CD4-positive, alpha-beta T cell (primary cell): ENCODE measurements at regions not wholly inside any gene's neighbourhood (a gene's known extent, or its start where the extent isn't known, plus 50 kb on each side); places are given as distances from the start of the nearest gene placed in this dataset.

Source experiments
- ATAC-seq: fragments of 200-7000 bp; cut with Tn5 transposase; one replicate; pipeline ENCODE4 v1.10.0; 2022; ENCODE audit warnings: mild to moderate bottlenecking; ENCODE audit not compliant: poor library complexity
- CTCF ChIA-PET: fragments of 350-600 bp; sonication (Branson Sonifier 250); formaldehyde crosslinking; loops from one replicate; lab custom pipeline; 2021; ENCODE audit warnings: antibody characterized with exemption, inconsistent platforms; lab: Charles Lee
- POLR2A ChIA-PET: fragments of 350-600 bp; sonication (Branson Sonifier 250); formaldehyde crosslinking; loops from one replicate; lab custom pipeline; 2021; ENCODE audit warnings: antibody characterized with exemption, inconsistent platforms; lab: Charles Lee
- DNase-seq, 14 experiments: peaks; one replicate each; pipeline ENCODE4 v3.0.0-alpha.2; 2013 to 2020; ENCODE audit warnings: mixed read lengths in 2 of 14
- H3K27ac ChIP-seq, 2 donors: one replicate each; pipeline versions ENCODE4 v1.5.1 to v1.7.0; 2013; ENCODE audit warnings: low read length in 2 of 2, low read depth in 1 of 2, mild to moderate bottlenecking in 1 of 2
- H3K27me3 ChIP-seq, 2 experiments: 1 replicate in 1 of 2; 2 replicates in 1 of 2; pipeline versions ENCODE4 v1.6.1 to v1.7.0; 2013; ENCODE audit warnings: low read length in 2 of 2, control low read depth in 1 of 2, mild to moderate bottlenecking in 1 of 2, moderate library complexity in 1 of 2; ENCODE audit not compliant: insufficient read depth in 2 of 2, control insufficient read depth in 1 of 2
- H3K36me3 ChIP-seq: one replicate; pipeline ENCODE4 v1.6.1; 2013; ENCODE audit warnings: low read length, control low read depth; ENCODE audit not compliant: insufficient read depth
- H3K4me1 ChIP-seq: one replicate; pipeline ENCODE4 v1.6.1; 2013; ENCODE audit warnings: low read length, control low read depth; ENCODE audit not compliant: insufficient read depth
- H3K4me3 ChIP-seq: one replicate; pipeline ENCODE4 v1.5.1; 2013; ENCODE audit warnings: mild to moderate bottlenecking, low read length, moderate library complexity
- H3K9me3 ChIP-seq, 2 experiments: 1 replicate in 1 of 2; 2 replicates in 1 of 2; pipeline versions ENCODE4 v1.6.1 to v1.7.0; 2013; ENCODE audit warnings: low read length in 2 of 2, mild to moderate bottlenecking in 2 of 2, control low read depth in 1 of 2, moderate library complexity in 1 of 2; ENCODE audit not compliant: control insufficient read depth in 1 of 2, insufficient read depth in 1 of 2
- H3K27ac Mint-ChIP-seq: one replicate; pipeline ENCODE4 v1.8.0; 2020; ENCODE audit warnings: mixed read lengths
- H3K27me3 Mint-ChIP-seq: one replicate; pipeline ENCODE4 v1.8.0; 2021; ENCODE audit warnings: mixed read lengths
- H3K36me3 Mint-ChIP-seq: one replicate; pipeline ENCODE4 v1.8.0; 2021; ENCODE audit warnings: low read depth, mixed read lengths
- H3K4me1 Mint-ChIP-seq: one replicate; pipeline ENCODE4 v1.8.0; 2021; ENCODE audit warnings: low read depth, mixed read lengths
- H3K4me3 Mint-ChIP-seq: one replicate; pipeline ENCODE4 v1.8.0; 2020; ENCODE audit warnings: mild to moderate bottlenecking, mixed read lengths
- H3K9me3 Mint-ChIP-seq: one replicate; pipeline ENCODE4 v1.8.0; 2020; ENCODE audit warnings: mixed read lengths
- intact Hi-C, 2 experiments: fragments of 100-400 bp; cut with DNase I in 1 of 2; cut with micrococcal nuclease in 1 of 2; formaldehyde crosslinking; loops; one replicate each; pipeline versions ENCODE4 v1.15.1 to v1.9.0; 2023 to 2025; cut with DNase I, micrococcal nuclease
- TF ChIP-seq, protein P1 (sequence below): fragments of 200-600 bp; IDR thresholded peaks from one replicate; pipeline ENCODE4 v1.8.0; 2022; ENCODE audit warnings: antibody characterized with exemption, mild to moderate bottlenecking

DNA sequence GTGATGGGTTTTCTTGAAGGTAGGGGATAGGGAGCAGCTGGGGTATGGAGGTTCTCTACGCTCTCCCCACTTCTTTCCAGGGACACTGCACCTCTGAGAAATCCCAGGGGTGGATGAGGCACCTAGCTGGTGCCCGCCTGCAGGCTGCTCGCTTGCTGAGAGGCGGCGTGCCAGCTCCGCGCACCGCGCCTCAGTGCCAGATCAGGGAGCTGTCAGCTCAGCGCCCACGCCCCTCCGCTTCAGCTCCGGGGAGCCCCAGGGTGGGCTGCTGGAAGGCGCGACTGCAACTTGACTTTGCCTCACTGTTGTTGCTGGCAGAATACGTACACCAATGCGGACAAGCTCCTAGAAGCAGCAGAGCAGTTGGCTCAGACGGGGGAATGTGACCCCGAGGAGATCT is 345.7 kb upstream of the UMPS start:
- Mint-ChIP-seq H3K36me3 (no peaks in the 10 kb centered on the region), H3K4me3 (no peak overlapping the region), H3K4me1 (no peaks in the 10 kb centered on the region), H3K27ac (no peak overlapping the region), H3K9me3 (no peaks in the 10 kb centered on the region), H3K27me3 (peaks cover 46% of the 10 kb centered on the region)
- no peak overlapping the region for H3K4me3 ChIP-seq
- POLR2A ChIA-PET = no interaction called here
- TF ChIP-seq, protein P1, sequence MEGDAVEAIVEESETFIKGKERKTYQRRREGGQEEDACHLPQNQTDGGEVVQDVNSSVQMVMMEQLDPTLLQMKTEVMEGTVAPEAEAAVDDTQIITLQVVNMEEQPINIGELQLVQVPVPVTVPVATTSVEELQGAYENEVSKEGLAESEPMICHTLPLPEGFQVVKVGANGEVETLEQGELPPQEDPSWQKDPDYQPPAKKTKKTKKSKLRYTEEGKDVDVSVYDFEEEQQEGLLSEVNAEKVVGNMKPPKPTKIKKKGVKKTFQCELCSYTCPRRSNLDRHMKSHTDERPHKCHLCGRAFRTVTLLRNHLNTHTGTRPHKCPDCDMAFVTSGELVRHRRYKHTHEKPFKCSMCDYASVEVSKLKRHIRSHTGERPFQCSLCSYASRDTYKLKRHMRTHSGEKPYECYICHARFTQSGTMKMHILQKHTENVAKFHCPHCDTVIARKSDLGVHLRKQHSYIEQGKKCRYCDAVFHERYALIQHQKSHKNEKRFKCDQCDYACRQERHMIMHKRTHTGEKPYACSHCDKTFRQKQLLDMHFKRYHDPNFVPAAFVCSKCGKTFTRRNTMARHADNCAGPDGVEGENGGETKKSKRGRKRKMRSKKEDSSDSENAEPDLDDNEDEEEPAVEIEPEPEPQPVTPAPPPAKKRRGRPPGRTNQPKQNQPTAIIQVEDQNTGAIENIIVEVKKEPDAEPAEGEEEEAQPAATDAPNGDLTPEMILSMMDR = no peak
- no peaks in the 10 kb centered on the region for H3K9me3 ChIP-seq
- H3K36me3 ChIP-seq = no peaks in the 10 kb centered on the region
- CTCF ChIA-PET = no interaction called here
- intact Hi-C loops = no loop called here
- no peak for DNase-seq
- ATAC-seq = no peak
- peaks cover 0 to 8% of the 10 kb centered on the region in 2 experiments for H3K27me3 ChIP-seq
- no peak overlapping the region for H3K27ac ChIP-seq
- H3K4me1 ChIP-seq = no peaks in the 10 kb centered on the region

DNA sequence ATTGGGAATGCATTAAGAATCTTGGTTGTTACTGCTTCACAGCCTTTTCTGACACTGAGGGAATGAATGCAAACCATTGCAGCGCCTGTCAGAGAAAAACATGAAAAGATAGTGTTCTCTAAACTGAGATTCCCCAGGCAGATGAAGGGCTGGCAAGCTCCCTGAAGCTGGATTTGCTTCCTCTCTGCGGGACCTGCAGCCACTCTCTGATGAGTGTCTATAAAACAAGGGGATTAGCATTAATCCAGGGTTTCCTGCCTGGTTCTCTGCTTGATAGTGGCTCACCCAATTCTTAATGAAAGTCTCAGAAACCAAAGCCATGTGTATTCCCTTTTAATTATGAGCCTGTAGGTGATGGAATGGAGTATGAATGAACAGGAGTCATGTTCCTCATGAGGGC is 344.3 kb upstream of the UMPS start:
- ATAC-seq = no peak
- Mint-ChIP-seq H3K27ac (no peak overlapping the region), H3K36me3 (no peaks in the 10 kb centered on the region), H3K4me1 (no peaks in the 10 kb centered on the region), H3K27me3 (peaks cover 54% of the 10 kb centered on the region), H3K9me3 (no peaks in the 10 kb centered on the region), H3K4me3 (no peak overlapping the region)
- ChIA-PET CTCF (no interaction called here), POLR2A (no interaction called here)
- Histone ChIP-seq H3K4me3 (no peak overlapping the region), H3K36me3 (no peaks in the 10 kb centered on the region), H3K9me3 (no peaks in the 10 kb centered on the region), H3K4me1 (no peaks in the 10 kb centered on the region), H3K27ac (no peak overlapping the region), H3K27me3 (no peaks in the 10 kb centered on the region)
- no peak for DNase-seq
- TF ChIP-seq, protein P1 = no peak
- intact Hi-C loops = no loop called here

DNA sequence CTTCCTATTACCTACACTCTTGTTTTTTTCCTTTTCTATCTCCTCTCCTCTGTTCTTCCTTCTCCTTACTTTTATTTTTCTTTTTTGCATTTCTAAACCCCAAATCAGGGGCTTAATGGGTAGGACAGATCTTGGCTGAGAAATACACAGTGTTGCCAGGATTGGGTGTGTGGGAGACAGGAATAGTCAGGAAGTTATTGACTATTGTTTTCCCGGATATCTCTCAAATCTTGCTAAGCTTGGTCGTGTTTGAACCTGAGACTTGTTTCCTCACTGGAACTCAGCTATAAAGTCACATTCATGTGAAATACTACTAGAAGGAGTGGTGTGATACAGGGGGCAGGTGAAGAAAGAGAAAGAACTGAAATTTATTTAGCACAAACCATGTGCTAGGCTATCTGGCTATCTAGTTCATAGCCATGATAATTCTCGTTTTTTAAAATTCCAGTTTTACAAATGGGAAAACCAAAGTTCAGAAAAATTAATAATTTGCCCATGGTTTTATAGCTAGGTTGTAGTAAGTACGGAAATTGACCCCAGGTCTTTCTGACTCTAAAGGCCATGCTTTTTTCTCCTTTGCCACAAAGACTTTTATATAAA is 343.2 kb upstream of the UMPS start:
- H3K27ac Mint-ChIP-seq = no peak overlapping the region
- H3K36me3 Mint-ChIP-seq = no peaks in the 10 kb centered on the region
- H3K36me3 ChIP-seq = no peaks in the 10 kb centered on the region
- no peak for DNase-seq
- no peaks in the 10 kb centered on the region for H3K4me1 Mint-ChIP-seq
- ATAC-seq = no peak
- intact Hi-C loops = no loop called here
- TF ChIP-seq, protein P1 = no peak
- no peak overlapping the region for H3K27ac ChIP-seq
- H3K9me3 ChIP-seq = no peaks in the 10 kb centered on the region
- no peaks in the 10 kb centered on the region for H3K4me1 ChIP-seq
- no peaks in the 10 kb centered on the region for H3K9me3 Mint-ChIP-seq
- ChIA-PET CTCF (no interaction called here), POLR2A (no interaction called here)
- H3K4me3 Mint-ChIP-seq = no peak overlapping the region
- no peaks in the 10 kb centered on the region for H3K27me3 ChIP-seq
- H3K27me3 Mint-ChIP-seq = peaks cover 51% of the 10 kb centered on the region
- H3K4me3 ChIP-seq = no peak overlapping the region
